ENCODE measurements at regions not wholly inside any gene's neighbourhood (a gene's known extent, or its start where the extent isn't known, plus 50 kb on each side); places are given as distances from the start of the nearest gene placed in this dataset.

DNA sequence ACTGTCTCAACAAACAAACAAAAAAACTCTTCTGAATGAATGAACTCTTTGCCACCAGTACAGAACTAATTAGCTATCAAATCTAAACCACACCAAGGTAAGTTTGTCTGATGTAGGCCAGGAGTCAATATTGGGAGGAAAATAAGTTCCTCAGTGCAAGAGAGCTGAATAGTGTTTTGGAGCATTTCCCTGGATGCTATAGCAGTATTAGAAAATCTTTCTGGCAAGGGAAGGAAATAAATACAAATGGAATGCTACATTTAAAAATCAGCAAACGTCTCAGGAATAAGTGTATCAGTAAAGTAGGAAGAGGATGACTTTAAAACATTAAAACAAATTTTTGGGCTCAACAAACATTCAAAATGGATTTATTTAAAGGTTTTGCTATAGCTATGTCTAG lies 81.3 kb upstream of the TMTC4 start:
- DNase-seq (ENCODE audit: low spot score) = no peak
- Histone ChIP-seq H3K9ac (ENCODE audit: low read depth in 1 of 2, low read length in 2 of 2) (no peak overlapping the region), H3K9me3 (ENCODE audit: control insufficient read depth in 4 of 4, low read length in 3 of 4) (no peaks in the 10 kb centered on the region), H3K27me3 (ENCODE audit: control insufficient read depth in 4 of 4, insufficient read depth in 4 of 4, low read length in 3 of 4) (no peaks in the 10 kb centered on the region), H3K4me1 (ENCODE audit: control insufficient read depth in 4 of 4, insufficient read depth in 4 of 4, low read length in 3 of 4) (no peaks in the 10 kb centered on the region), H3K36me3 (ENCODE audit: control insufficient read depth in 4 of 4, insufficient read depth in 3 of 4, low read depth in 1 of 4, low read length in 3 of 4) (no peaks in the 10 kb centered on the region), H3K27ac (ENCODE audit: low read depth in 1 of 2, low read length in 2 of 2) (no peak overlapping the region), H3K4me3 (ENCODE audit: low read depth in 1 of 3, low read length in 3 of 3) (no peak overlapping the region)
- TF ChIP-seq ATF3 (IDR thresholded peaks at IDR 0.05) = no peak
- no peak for TF ChIP-seq EGR1 (IDR thresholded peaks at IDR 0.05; ENCODE audit: low read depth in 2 of 2)
- no peak for TF ChIP-seq SP1 (IDR thresholded peaks at IDR 0.05)
- no peak for TF ChIP-seq MAX (IDR thresholded peaks at IDR 0.05)
- no peak for TF ChIP-seq HNF4A (conservative IDR thresholded peaks at IDR 0.05)
- TF ChIP-seq FOXA2 (IDR thresholded peaks at IDR 0.05) = no peak
- no peak for TF ChIP-seq GABPA (IDR thresholded peaks at IDR 0.05 in 1 of 2, conservative IDR thresholded peaks at IDR 0.05 in 1 of 2)
- TF ChIP-seq, protein P1, sequence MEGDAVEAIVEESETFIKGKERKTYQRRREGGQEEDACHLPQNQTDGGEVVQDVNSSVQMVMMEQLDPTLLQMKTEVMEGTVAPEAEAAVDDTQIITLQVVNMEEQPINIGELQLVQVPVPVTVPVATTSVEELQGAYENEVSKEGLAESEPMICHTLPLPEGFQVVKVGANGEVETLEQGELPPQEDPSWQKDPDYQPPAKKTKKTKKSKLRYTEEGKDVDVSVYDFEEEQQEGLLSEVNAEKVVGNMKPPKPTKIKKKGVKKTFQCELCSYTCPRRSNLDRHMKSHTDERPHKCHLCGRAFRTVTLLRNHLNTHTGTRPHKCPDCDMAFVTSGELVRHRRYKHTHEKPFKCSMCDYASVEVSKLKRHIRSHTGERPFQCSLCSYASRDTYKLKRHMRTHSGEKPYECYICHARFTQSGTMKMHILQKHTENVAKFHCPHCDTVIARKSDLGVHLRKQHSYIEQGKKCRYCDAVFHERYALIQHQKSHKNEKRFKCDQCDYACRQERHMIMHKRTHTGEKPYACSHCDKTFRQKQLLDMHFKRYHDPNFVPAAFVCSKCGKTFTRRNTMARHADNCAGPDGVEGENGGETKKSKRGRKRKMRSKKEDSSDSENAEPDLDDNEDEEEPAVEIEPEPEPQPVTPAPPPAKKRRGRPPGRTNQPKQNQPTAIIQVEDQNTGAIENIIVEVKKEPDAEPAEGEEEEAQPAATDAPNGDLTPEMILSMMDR (IDR thresholded peaks at IDR 0.05; ENCODE audit: low read depth, low read length, missing input control) = no peak
- TF ChIP-seq NR2F2 (IDR thresholded peaks at IDR 0.05) = no peak
- no peak for TF ChIP-seq RXRA (IDR thresholded peaks at IDR 0.05)
- TF ChIP-seq RAD21 (IDR thresholded peaks at IDR 0.05) = no peak
- TF ChIP-seq YY1 (IDR thresholded peaks at IDR 0.05) = no peak
- no peak for TF ChIP-seq ZBTB33 (IDR thresholded peaks at IDR 0.05)
- no peak for TF ChIP-seq HNF4G (IDR thresholded peaks at IDR 0.05)
- no peak for TF ChIP-seq TAF1 (conservative IDR thresholded peaks at IDR 0.05)
- TF ChIP-seq JUND (IDR thresholded peaks at IDR 0.05) = no peak
- no peak for TF ChIP-seq REST (IDR thresholded peaks at IDR 0.05)
- TF ChIP-seq FOXA1 (IDR thresholded peaks at IDR 0.05) = no peak
- 84% methylated on average over 1 of the region's 1 CpG for WGBS

Measured in liver (tissue), 8 donors.